WTC11 (cell line): ENCODE measurements at regions not wholly inside any gene's neighbourhood (a gene's known extent, or its start where the extent isn't known, plus 50 kb on each side); places are given as distances from the start of the nearest gene placed in this dataset.
"Not testable (repeated sequence)": the region's sequence is repeated elsewhere in the genome, so short reads cannot be mapped to it uniquely, and the experiment has no call there.

Experiments
- ATAC-seq: fragments of 200-7000 bp; cut with Tn5 transposase; 2 replicates; pipeline ENCODE4 v1.10.0; 2021; ENCODE audit warnings: mild to moderate bottlenecking, moderate library complexity
- CTCF ChIA-PET: fragments of 300-600 bp; sonication (Branson Sonifier 250); formaldehyde crosslinking; loops from one replicate; lab custom pipeline; 2021; ENCODE audit warnings: antibody characterized with exemption; lab: Charles Lee
- POLR2A ChIA-PET: fragments of 350-600 bp; sonication (Branson Sonifier 250); formaldehyde crosslinking; loops from one replicate; lab custom pipeline; 2021; ENCODE audit warnings: antibody characterized with exemption; lab: Charles Lee
- DNase-seq: peaks from one replicate; pipeline ENCODE4 v3.0.0; 2021; ENCODE audit warnings: low spot score
- H3K27ac Mint-ChIP-seq: 2 replicates; pipeline ENCODE4 v1.8.0; 2021; ENCODE audit warnings: mixed read lengths
- H3K27me3 Mint-ChIP-seq: 2 replicates; pipeline ENCODE4 v1.8.0; 2021; ENCODE audit warnings: low read depth, mild to moderate bottlenecking, moderate library complexity, mixed read lengths
- H3K36me3 Mint-ChIP-seq: 2 replicates; pipeline ENCODE4 v1.8.0; 2021; ENCODE audit warnings: mixed read lengths
- H3K4me1 Mint-ChIP-seq: 2 replicates; pipeline ENCODE4 v1.8.0; 2022; ENCODE audit warnings: mixed read lengths
- H3K4me3 Mint-ChIP-seq: 2 replicates; pipeline ENCODE4 v1.8.0; 2021; ENCODE audit warnings: mild to moderate bottlenecking, moderate library complexity, mixed read lengths
- H3K9me3 Mint-ChIP-seq: 2 replicates; pipeline ENCODE4 v1.8.0; 2021; ENCODE audit warnings: mixed read lengths
- ATF3 ChIP-seq: sonication (generic); formaldehyde crosslinking; conservative IDR thresholded peaks from 2 replicates; pipeline ENCODE4 v1.8.1; 2022; ENCODE audit warnings: mild to moderate bottlenecking, missing genetic modification reagents
- CREM ChIP-seq: sonication (generic); formaldehyde crosslinking; IDR thresholded peaks from 2 replicates; pipeline ENCODE4 v1.8.1; 2022; ENCODE audit warnings: mild to moderate bottlenecking, missing genetic modification reagents, moderate library complexity
- HMGXB4 ChIP-seq: sonication (generic); formaldehyde crosslinking; IDR thresholded peaks from 2 replicates; pipeline ENCODE4 v1.8.1; 2023; ENCODE audit warnings: mild to moderate bottlenecking, moderate library complexity, missing genetic modification reagents
- IRF2 ChIP-seq: sonication (generic); formaldehyde crosslinking; IDR thresholded peaks from 2 replicates; pipeline ENCODE4 v1.8.0; 2022; ENCODE audit warnings: low read depth, missing genetic modification reagents, borderline replicate concordance
- JAZF1 ChIP-seq: fragments of 250-450 bp; sonication (Bioruptor Pico); IDR thresholded peaks from 2 replicates; pipeline ENCODE4 v1.9.0; 2021; ENCODE audit warnings: moderate library complexity, mild to moderate bottlenecking, inconsistent platforms
- MAX ChIP-seq: sonication (generic); formaldehyde crosslinking; IDR thresholded peaks from 2 replicates; pipeline ENCODE4 v1.8.0; 2022; ENCODE audit warnings: mild to moderate bottlenecking, missing genetic modification reagents
- NR1H2 ChIP-seq: sonication (generic); formaldehyde crosslinking; IDR thresholded peaks from 2 replicates; pipeline ENCODE4 v1.9.0; 2021; ENCODE audit warnings: mild to moderate bottlenecking, moderate library complexity, missing genetic modification reagents
- NR2C2 ChIP-seq: sonication (generic); formaldehyde crosslinking; IDR thresholded peaks from 2 replicates; pipeline ENCODE4 v1.8.0; 2022; ENCODE audit warnings: mild to moderate bottlenecking, missing genetic modification reagents
- OVOL2 ChIP-seq: fragments of 250-450 bp; sonication (Bioruptor Pico); IDR thresholded peaks from 2 replicates; pipeline ENCODE4 v1.9.0; 2021; ENCODE audit warnings: mild to moderate bottlenecking, borderline replicate concordance
- RORB ChIP-seq: fragments of 250-450 bp; sonication (Bioruptor Pico); IDR thresholded peaks from 2 replicates; pipeline ENCODE4 v1.9.0; 2021; ENCODE audit warnings: mild to moderate bottlenecking
- SMAD3 ChIP-seq: sonication (generic); formaldehyde crosslinking; IDR thresholded peaks from 2 replicates; pipeline ENCODE4 v1.8.0; 2022; ENCODE audit warnings: missing genetic modification reagents, mild to moderate bottlenecking, borderline replicate concordance
- SOX15 ChIP-seq: fragments of 250-450 bp; sonication (Bioruptor Pico); IDR thresholded peaks from 2 replicates; pipeline ENCODE4 v1.9.0; 2021; ENCODE audit warnings: mild to moderate bottlenecking
- TCF7 ChIP-seq: sonication (generic); formaldehyde crosslinking; IDR thresholded peaks from 2 replicates; pipeline ENCODE4 v1.8.0; 2022; ENCODE audit warnings: mild to moderate bottlenecking, low read depth, missing genetic modification reagents, moderate library complexity
- TEAD4 ChIP-seq: sonication (generic); formaldehyde crosslinking; IDR thresholded peaks from 2 replicates; pipeline ENCODE4 v1.8.0; 2022; ENCODE audit warnings: mild to moderate bottlenecking, missing genetic modification reagents
- TP53 ChIP-seq: sonication (generic); formaldehyde crosslinking; IDR thresholded peaks from 2 replicates; pipeline ENCODE4 v1.8.1; 2023; ENCODE audit warnings: mild to moderate bottlenecking, missing genetic modification reagents
- USF1 ChIP-seq: sonication (generic); formaldehyde crosslinking; IDR thresholded peaks from 2 replicates; pipeline ENCODE4 v1.8.0; 2022; ENCODE audit warnings: mild to moderate bottlenecking, missing genetic modification reagents
- USF2 ChIP-seq: sonication (generic); formaldehyde crosslinking; IDR thresholded peaks from 2 replicates; pipeline ENCODE4 v1.8.1; 2023; ENCODE audit warnings: mild to moderate bottlenecking, missing genetic modification reagents, moderate library complexity
- ZBTB21 ChIP-seq: sonication (generic); formaldehyde crosslinking; IDR thresholded peaks from 2 replicates; pipeline ENCODE4 v1.8.1; 2023; ENCODE audit warnings: mild to moderate bottlenecking, missing genetic modification reagents, borderline replicate concordance
- ZNF121 ChIP-seq: sonication (generic); formaldehyde crosslinking; IDR thresholded peaks from 2 replicates; pipeline ENCODE4 v1.8.0; 2023; ENCODE audit warnings: missing genetic modification reagents
- ZNF263 ChIP-seq: sonication (generic); formaldehyde crosslinking; IDR thresholded peaks from 2 replicates; pipeline ENCODE4 v1.8.1; 2022; ENCODE audit warnings: low read depth, mild to moderate bottlenecking, moderate library complexity, missing genetic modification reagents
- ZNF281 ChIP-seq: sonication (generic); formaldehyde crosslinking; IDR thresholded peaks from 2 replicates; pipeline ENCODE4 v1.8.0; 2023; ENCODE audit warnings: mild to moderate bottlenecking, missing genetic modification reagents
- ZNF396 ChIP-seq: fragments of 250-450 bp; sonication (Bioruptor Pico); IDR thresholded peaks from 2 replicates; pipeline ENCODE4 v1.8.0; 2021; ENCODE audit warnings: mild to moderate bottlenecking, moderate library complexity, borderline replicate concordance

- TF ChIP-seq ZBTB21 (CRISPR knock-in tag), result no peak
- TF ChIP-seq TCF7 (CRISPR knock-in tag), result no peak
These were observed 95.0 kb upstream of the GORAB start (continued) for GRCh38 chr1:170436928-170437327.

GRCh38 chr1:170445096-170445495 is 86.9 kb upstream of the GORAB start:
- Mint-ChIP-seq H3K4me1 (peaks cover 2% of the 10 kb centered on the region), H3K9me3 (no peaks in the 10 kb centered on the region), H3K27ac (no peak overlapping the region), H3K4me3 (no peak overlapping the region), H3K36me3 (no peaks in the 10 kb centered on the region), H3K27me3 (no peaks in the 10 kb centered on the region)
- ATAC-seq (no peak), DNase-seq (no peak)
- ChIA-PET POLR2A (no interaction called here), CTCF (no interaction called here)
- TF ChIP-seq ZNF263 (CRISPR knock-in tag) (no peak), CREM (CRISPR knock-in tag) (no peak), SOX15 (CRISPR knock-in tag) (no peak), TP53 (CRISPR knock-in tag) (no peak), OVOL2 (CRISPR knock-in tag) (no peak), TEAD4 (CRISPR knock-in tag) (no peak), ZNF281 (CRISPR knock-in tag) (no peak), RORB (CRISPR knock-in tag) (no peak), ZNF121 (no peak), TCF7 (CRISPR knock-in tag) (no peak), ZNF396 (no peak), NR2C2 (CRISPR knock-in tag) (no peak), HMGXB4 (CRISPR knock-in tag) (no peak), NR1H2 (no peak), USF2 (CRISPR knock-in tag) (no peak)

GRCh38 chr1:170448661-170449158 is 83.3 kb upstream of the GORAB start:
- Mint-ChIP-seq H3K36me3 (no peaks in the 10 kb centered on the region), H3K4me1 (peaks cover 2% of the 10 kb centered on the region), H3K27ac (no peak overlapping the region), H3K27me3 (no peaks in the 10 kb centered on the region), H3K9me3 (peaks cover 12% of the 10 kb centered on the region), H3K4me3 (no peak overlapping the region)
- no peak for TF ChIP-seq ZNF121
- TF ChIP-seq IRF2, result no peak
- no peak for TF ChIP-seq JAZF1 (CRISPR knock-in tag)
- TF ChIP-seq SMAD3 (CRISPR knock-in tag), result no peak
- no peak for TF ChIP-seq MAX (CRISPR knock-in tag)
- TF ChIP-seq ATF3 (CRISPR knock-in tag), result no peak
- TF ChIP-seq USF1 (CRISPR knock-in tag), result no peak
- DNase-seq (no peak), ATAC-seq (no peak)
- ChIA-PET CTCF (no interaction called here), POLR2A (no interaction called here)

GRCh38 chr1:170457325-170458050 is 74.5 kb upstream of the GORAB start:
- CTCF ChIA-PET, result interaction anchor here (0.7 to 1.4 kb wide), 6 partner anchors 35 to 446 kb away, joined by 3 to 4 read pairs (median 3); partner anchors contain the start of gene GORAB
- ATAC-seq, result peak; percentile 64

More at GRCh38 chr1:170457325-170458050, 74.5 kb upstream of the GORAB start:
- H3K4me3 Mint-ChIP-seq, POLR2A ChIA-PET, H3K27ac Mint-ChIP-seq, H3K27me3 Mint-ChIP-seq, H3K4me1 Mint-ChIP-seq: not testable (repeated sequence)
- Mint-ChIP-seq H3K36me3 (peaks cover 15% of the 10 kb centered on the region), H3K9me3 (peaks cover 50% of the 10 kb centered on the region)
- DNase-seq, result peak; percentile 56
